ENCODE measurements at regions not wholly inside any gene's neighbourhood (a gene's known extent, or its start where the extent isn't known, plus 50 kb on each side); places are given as distances from the start of the nearest gene placed in this dataset.
A peak's percentile ranks its signal among the peaks of the same experiment; 100 is the strongest.

DNA sequence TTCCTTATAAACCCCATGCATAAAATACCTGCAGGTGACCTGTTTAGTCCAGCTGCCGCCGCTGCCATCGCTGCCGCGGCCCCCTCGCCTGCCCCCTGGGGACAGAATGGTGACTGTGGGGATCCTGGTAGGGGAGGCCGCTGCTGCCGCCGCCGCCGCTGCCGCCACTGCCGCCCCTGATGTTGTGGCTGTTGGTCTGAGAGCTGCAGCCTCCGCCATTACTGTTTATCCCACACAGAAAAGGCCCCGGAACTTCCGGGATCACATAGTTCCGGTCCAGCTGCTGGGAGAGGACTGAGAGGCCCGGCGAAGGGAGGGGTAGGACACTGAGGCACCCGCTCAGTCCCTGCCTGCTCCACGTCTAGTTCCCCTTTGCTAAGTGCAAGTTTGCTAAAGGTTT, 244.9 kb downstream of the C12orf50 start:
- no peak for DNase-seq

GRCh38 chr12:87783467-87783866, 245.7 kb downstream of the C12orf50 start:
- DNase-seq = no peak

DNA sequence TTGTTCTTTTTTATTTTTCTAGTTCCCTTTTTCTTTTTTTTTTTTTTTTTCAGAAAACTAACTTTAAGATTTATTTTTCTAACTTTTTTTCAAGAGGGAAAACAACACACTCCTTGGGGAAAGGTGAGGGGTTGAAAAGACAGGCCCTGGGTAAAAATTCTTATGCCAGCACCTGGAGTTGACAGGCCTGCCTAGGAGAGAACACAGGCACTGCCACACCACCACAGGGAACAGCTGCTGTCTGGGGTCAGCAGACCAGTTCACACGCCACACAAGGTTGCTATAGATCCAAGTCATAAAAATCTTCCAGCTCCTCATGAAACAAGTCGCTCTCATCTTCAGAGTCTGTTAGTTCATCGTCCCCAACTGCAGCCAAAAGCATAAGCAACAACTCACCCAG, 246.4 kb downstream of the C12orf50 start:
- no peak for DNase-seq

DNA sequence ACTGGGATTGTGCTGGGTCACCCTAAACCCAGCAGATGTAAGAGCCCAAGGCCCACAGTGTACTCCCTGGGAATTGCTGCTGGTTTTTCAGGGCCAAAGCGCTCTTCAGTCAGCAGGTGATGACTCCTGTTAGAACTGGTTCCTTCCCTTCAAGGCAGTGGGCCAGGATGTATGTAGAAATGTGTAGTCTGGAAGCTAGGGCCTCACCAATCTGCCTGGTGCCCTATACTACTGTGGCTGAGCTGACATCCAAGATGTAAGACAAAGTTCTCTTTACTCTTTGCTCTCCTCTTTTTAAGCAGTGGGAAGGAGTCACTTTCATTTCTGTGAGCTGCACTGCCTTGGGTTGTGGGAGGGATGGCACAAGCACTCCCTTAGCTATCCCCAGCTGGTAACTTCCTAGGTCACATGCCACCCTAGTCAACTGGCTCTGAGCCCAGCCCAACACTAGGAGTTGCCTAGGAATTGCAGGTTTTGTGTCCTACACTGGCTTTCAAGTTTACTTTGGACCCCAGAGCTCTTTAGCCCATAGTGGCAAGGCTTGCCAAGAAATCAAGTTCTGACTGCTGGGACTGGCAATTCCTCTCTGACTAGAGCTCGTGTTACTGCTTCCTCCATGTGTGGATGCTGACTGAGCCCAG, 249.2 kb downstream of the C12orf50 start:
- DNase-seq = peak; percentile 5

GRCh38 chr12:87779016-87779415, 250.2 kb downstream of the C12orf50 start:
- no peak for DNase-seq

DNA sequence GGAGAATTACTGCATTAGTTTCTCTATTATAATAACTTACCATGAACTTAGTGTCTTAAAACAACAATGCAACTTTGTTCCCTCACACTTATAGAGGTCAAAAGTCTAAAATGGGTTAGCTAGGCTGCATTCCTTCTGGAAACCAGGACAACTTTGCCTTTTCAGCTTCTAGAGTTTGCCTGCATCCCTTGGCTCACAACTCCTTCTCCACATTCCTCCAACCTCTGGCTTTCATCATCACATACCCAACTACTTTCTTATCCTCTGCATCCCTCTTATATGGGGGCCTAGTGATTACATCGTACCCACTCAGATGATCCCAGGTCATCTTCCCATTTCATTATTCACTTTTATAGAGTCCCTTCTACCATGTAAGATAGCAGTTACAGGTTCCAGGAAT, 251.1 kb downstream of the C12orf50 start:
- no peak for DNase-seq

DNA sequence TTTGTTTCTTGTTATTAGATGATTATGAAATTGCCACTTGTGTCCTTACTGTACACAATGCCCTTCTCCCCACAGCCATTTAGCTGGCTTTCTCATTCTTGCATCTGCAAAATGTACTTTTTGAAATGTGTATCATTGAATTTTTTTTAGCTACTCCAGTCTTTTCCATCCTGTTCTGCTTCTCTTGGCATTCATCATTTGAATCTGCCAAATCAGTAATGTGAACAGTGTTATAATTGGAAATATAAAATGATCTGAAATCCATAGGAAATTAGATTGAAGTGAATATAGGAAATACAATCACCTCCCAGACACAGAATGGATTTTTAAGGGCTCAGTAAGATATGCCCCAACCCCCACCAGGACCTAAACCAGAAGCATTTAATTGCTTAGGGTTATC, 253.4 kb downstream of the C12orf50 start:
- DNase-seq = no peak

- DNase-seq = no peak
These were observed 254.2 kb downstream of the C12orf50 start for GRCh38 chr12:87775051-87775450.

- DNase-seq = no peak
These were observed 256.8 kb downstream of the C12orf50 start for GRCh38 chr12:87772401-87772800.

DNA sequence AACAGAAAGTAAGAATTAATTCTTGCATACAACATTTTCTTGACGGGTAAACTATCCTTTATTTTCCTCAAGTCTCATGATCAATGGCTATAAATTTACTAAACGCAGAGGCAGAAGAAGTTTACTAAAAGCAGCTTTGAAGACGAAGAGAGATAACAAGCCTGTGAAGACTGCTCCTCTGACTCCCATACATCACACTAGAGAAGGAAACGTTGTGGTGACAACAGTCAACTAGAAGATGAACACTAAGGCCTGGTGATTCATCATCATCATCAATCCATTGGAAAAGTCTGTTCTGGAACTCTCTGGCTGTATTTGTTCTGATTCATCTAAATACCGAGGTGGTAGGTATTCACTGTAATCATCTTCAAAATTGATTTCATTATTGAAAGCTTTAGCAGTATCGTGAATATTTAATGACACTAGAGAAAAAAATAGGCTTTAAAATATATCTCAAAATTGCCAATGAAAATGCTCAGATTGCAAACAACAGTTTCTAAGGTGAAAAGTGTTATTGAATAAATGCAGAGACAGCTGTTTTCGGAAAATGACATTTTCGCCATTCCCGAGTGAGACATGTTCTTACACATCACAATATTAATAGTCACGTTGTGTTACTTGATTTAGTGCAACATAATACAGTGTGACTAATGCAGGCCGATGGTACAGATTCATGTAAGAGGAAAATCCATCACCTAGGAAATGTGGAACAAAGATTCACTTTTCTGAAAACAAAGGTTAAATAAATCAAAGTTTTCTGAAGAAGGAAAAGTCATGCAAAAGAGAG, 260.5 kb downstream of the C12orf50 start:
- DNase-seq = no peak

DNA sequence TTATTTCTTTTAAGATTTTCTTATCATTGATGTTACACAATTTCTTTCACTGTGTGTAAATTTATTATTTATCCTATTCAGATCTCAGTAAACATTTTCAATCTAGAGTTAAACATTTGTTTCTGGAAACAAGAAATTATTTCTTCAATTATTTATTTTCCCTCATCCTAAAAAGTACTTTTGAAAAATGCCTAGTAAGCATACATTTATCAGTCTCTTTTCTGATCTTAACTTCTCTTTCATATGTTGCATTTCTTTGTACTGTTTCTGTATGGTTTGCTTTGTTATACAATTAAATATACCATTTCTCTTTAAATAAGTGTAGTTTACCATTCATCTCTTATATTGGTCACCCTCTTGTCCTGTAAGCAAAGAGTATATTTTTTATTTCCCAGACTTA, 263.2 kb downstream of the C12orf50 start:
- DNase-seq = no peak

DNA sequence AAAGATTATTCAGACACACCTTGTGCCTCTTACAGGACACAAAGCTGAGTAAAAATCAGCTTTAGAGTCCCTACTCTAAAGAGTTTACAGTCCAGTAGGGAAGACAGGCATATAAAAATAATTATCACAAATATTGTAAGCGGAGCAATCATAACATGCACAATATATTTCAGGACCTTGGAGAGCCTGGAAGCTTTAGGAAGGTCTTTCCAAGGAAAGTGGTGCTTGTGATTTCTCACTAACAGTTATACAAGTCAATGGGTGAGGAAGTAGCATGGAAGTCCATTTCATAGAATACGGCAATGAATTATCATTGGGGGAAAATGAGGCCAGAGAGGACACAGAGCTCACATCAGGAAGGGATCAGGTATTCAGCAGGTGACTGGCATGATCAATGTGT, 268.3 kb downstream of the C12orf50 start:
- peak; percentile 9 for DNase-seq

DNA sequence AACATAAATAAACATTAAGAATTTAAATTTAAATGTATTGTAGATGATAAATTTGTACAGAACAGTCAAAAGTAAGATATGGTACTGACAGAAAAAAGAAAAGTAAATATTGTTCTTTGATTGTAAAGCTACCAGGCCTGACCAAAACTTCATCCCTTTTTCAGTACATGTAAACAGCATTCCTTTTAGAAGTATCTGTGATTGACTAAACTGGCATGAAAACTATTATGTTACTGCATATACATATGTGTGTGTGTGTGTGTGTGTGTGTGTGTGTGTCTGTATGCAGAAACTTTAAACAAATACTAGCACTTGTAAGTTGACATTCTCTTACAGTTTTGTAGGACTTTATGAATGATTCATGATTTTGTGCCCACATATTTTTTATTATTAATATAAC, 270.9 kb downstream of the C12orf50 start:
- DNase-seq = no peak

GRCh38 chr12:87756721-87757120, 272.5 kb downstream of the C12orf50 start:
- no peak for DNase-seq

DNA sequence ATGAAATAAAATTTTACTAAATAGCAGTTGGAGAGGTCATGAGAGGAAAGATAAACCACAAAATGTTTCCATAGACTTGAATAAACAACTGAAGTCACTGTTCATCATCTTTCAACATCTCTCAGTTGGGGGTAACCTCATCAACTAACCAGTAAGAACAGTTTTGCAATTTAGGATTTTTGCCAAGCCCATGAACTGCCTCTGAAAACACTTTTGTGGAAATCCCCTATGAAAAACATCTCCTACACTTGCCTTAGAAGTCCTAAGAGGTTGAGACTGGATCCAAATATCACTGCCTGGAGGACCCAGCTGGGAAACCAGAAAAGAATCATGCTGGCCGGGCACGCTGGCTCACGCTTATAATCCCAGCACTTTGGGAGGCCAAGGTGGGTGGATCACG, 273.1 kb downstream of the C12orf50 start:
- DNase-seq = no peak

DNA sequence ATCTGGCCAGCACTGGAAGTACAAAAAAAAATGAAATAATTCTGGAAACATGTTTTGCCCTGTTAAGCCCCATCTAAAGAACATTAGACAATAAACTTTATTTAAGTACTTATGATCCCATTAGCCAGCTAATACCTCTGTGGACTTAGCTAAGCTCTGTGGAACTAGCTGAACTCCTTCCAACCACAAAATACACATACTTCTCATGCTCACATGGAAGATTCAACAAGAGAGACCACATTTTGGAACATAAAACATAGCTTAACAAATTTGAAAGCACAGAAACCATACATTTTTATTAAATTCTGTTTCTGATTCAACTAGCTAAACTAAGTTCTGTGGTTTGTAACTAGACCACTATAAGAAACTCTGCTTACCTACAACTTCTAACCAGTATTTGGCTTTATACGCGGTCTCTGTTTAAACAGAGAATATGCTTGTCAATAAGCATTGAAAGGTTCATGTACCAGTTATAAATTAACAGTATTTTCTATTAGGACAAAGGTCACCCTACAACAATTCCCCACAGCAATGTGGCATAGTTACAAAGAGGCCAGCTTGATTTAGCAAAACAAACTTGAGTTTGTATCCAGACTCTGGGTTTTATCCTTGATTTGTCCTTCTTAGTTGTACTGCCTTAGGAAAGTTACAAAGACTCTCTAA, 300.1 kb downstream of the C12orf50 start:
- DNase-seq = peak; percentile 41

GRCh38 chr12:87720967-87721366, 308.2 kb downstream of the C12orf50 start:
- no peak for DNase-seq

GRCh38 chr12:87704374-87704773, 324.8 kb downstream of the C12orf50 start:
- DNase-seq = no peak

DNA sequence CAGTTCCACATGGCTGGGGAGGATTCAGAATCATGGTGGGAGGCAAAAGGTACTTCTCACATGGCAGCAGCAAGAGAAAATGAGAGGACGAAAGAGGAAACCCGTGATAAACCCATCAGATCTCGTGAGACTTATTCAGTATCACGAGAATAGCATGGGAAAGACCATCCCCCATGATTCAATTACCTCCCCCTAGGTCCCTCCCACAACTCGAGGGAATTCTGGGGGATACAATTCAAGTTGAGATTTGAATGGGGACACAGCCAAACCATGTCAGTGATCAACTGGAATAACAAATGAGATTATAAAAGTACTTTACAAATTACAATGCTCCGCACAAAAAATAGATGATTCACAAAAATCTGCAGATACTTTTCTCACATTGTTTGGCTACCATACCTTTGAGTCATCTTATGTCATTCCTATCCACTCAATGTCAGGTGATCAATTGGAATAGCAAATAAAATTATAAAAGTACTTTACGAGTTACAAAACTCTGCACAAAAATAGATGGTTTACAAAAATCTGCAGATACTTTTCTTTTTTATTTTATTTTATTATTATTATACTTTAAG, 338.9 kb downstream of the C12orf50 start:
- DNase-seq = no peak

- no peak for DNase-seq
These were observed 340.0 kb downstream of the C12orf50 start for GRCh38 chr12:87689196-87689595.

- no peak for DNase-seq
These were observed 341.8 kb downstream of the C12orf50 start for GRCh38 chr12:87687362-87687761.

DNA sequence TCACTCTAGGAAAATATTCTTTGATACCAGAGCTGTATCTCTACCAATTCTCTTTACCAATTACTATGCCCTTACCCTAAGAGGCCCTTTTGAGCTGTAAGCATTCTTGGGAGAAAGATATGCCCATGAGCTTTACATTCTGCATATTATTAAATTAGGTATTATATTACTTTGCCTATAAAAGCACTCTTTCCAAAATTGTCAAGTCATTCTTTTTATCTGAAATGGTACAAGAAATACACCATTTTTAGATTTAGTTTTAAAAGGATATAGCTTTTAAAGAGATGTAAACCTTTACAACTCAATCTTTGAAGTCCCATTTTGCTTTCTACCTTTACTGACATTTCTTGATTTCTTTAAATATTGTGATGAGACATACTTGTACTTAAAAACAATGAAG, 343.5 kb downstream of the C12orf50 start:
- no peak for DNase-seq

GRCh38 chr12:87679251-87679650, 349.9 kb downstream of the C12orf50 start:
- no peak for DNase-seq
